ENCODE measurements at regions not wholly inside any gene's neighbourhood (a gene's known extent, or its start where the extent isn't known, plus 50 kb on each side); places are given as distances from the start of the nearest gene placed in this dataset.

GRCh38 chr5:61916621-61917620, 389.1 kb upstream of the KIF2A start:
- no peak for DNase-seq (ENCODE audit: low read depth)
- TF ChIP-seq CTCF (IDR thresholded peaks at IDR 0.05; ENCODE audit: insufficient read depth, low read depth, low read length, missing control alignments) = no peak

GRCh38 chr5:61918611-61919010, 387.4 kb upstream of the KIF2A start:
- DNase-seq (ENCODE audit: low read depth) = no peak
- TF ChIP-seq CTCF (IDR thresholded peaks at IDR 0.05; ENCODE audit: insufficient read depth, low read depth, low read length, missing control alignments) = no peak
- no peak overlapping the region for H3K4me3 ChIP-seq (ENCODE audit: low read depth, low read length)

More at GRCh38 chr5:61916621-61917620, 389.1 kb upstream of the KIF2A start:
- no peak overlapping the region for H3K4me3 ChIP-seq (ENCODE audit: low read depth, low read length)

GRCh38 chr5:61919920-61920319, 386.1 kb upstream of the KIF2A start:
- no peak for TF ChIP-seq CTCF (IDR thresholded peaks at IDR 0.05; ENCODE audit: insufficient read depth, low read depth, low read length, missing control alignments)
- no peak for DNase-seq (ENCODE audit: low read depth)

GRCh38 chr5:61924251-61924650, 381.8 kb upstream of the KIF2A start:
- H3K4me3 ChIP-seq (ENCODE audit: low read depth, low read length) = no peak overlapping the region
- no peak for DNase-seq (ENCODE audit: low read depth)
- TF ChIP-seq CTCF (IDR thresholded peaks at IDR 0.05; ENCODE audit: insufficient read depth, low read depth, low read length, missing control alignments) = no peak

More at GRCh38 chr5:61919920-61920319, 386.1 kb upstream of the KIF2A start:
- no peak overlapping the region for H3K4me3 ChIP-seq (ENCODE audit: low read depth, low read length)

GRCh38 chr5:61926911-61927310, 379.1 kb upstream of the KIF2A start:
- no peak for DNase-seq (ENCODE audit: low read depth)
- no peak overlapping the region for H3K4me3 ChIP-seq (ENCODE audit: low read depth, low read length)
- TF ChIP-seq CTCF (IDR thresholded peaks at IDR 0.05; ENCODE audit: insufficient read depth, low read depth, low read length, missing control alignments) = no peak

GRCh38 chr5:61931236-61931635, 374.8 kb upstream of the KIF2A start:
- DNase-seq (ENCODE audit: low read depth) = no peak
- TF ChIP-seq CTCF (IDR thresholded peaks at IDR 0.05; ENCODE audit: insufficient read depth, low read depth, low read length, missing control alignments) = no peak

More at GRCh38 chr5:61931236-61931635, 374.8 kb upstream of the KIF2A start:
- H3K4me3 ChIP-seq (ENCODE audit: low read depth, low read length) = no peak overlapping the region
